ENCODE measurements at regions not wholly inside any gene's neighbourhood (a gene's known extent, or its start where the extent isn't known, plus 50 kb on each side); places are given as distances from the start of the nearest gene placed in this dataset.

DNA sequence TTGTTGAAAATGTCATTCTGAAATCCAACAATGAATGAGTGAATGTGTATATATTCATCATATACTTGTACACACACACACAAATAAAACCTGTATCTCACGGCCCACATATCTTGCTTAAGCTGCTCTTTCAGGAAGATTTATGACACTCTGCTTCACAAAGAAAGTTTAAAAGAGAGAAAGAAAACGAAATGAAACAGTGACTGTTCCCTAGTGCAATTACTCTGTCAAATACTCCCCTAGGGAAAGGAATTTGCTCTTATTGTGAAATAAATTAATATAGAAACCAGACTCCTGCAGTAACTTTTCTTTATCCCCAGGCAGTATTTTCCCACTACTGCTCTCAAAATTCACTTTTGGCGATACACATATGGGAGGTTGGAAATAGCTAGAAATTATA is 329.1 kb downstream of the VPS13C start:
- WGBS, 2 donors, result 59 to 75% methylated on average over 3 of the region's 3 CpGs
- intact Hi-C loops (cut with DNase I), result no loop called here
- H3K27me3 ChIP-seq, result peaks cover 0 to 15% (median 5%) of the 10 kb centered on the region in 7 donors
- no peak overlapping the region for H3K27ac ChIP-seq
- TF ChIP-seq, protein P1, sequence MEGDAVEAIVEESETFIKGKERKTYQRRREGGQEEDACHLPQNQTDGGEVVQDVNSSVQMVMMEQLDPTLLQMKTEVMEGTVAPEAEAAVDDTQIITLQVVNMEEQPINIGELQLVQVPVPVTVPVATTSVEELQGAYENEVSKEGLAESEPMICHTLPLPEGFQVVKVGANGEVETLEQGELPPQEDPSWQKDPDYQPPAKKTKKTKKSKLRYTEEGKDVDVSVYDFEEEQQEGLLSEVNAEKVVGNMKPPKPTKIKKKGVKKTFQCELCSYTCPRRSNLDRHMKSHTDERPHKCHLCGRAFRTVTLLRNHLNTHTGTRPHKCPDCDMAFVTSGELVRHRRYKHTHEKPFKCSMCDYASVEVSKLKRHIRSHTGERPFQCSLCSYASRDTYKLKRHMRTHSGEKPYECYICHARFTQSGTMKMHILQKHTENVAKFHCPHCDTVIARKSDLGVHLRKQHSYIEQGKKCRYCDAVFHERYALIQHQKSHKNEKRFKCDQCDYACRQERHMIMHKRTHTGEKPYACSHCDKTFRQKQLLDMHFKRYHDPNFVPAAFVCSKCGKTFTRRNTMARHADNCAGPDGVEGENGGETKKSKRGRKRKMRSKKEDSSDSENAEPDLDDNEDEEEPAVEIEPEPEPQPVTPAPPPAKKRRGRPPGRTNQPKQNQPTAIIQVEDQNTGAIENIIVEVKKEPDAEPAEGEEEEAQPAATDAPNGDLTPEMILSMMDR (IDR thresholded peaks at IDR 0.05), result no peak
- H3K36me3 ChIP-seq, result no peaks in the 10 kb centered on the region
- ATAC-seq (no peak), DNase-seq (no peak)
- no peaks in the 10 kb centered on the region for H3K4me1 ChIP-seq
- no peak overlapping the region for H3K4me3 ChIP-seq
- H3K9me3 ChIP-seq, result no peaks in the 10 kb centered on the region

DNA sequence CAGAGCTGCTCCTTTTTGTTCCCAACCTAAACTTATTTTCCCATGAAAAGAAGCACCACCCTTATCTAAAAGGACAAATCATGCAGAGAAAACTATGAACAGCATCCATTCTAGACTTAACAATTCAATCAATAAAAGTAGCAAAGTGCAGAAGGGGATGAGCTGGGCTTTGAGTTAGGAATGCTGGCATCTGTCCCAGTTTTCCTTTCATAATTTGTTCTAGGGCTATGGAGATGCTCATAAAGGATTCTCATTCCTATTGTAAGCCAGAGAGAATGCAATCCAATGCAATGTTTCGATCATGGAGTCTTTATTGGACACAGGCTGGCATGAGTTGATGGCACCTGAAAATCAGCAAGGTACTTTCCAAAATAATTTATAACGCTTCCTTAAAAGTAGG is 330.6 kb downstream of the VPS13C start:
- ATAC-seq (no peak), DNase-seq (no peak)
- Histone ChIP-seq H3K9me3 (no peaks in the 10 kb centered on the region), H3K36me3 (no peaks in the 10 kb centered on the region), H3K27ac (no peak overlapping the region), H3K4me3 (no peak overlapping the region), H3K27me3 (peaks cover 0 to 23% (median 9%) of the 10 kb centered on the region in 7 donors), H3K4me1 (no peaks in the 10 kb centered on the region)
- TF ChIP-seq, protein P1 (IDR thresholded peaks at IDR 0.05), result no peak
- 91 to 95% methylated on average over 2 of the region's 2 CpGs for WGBS, 2 donors
- intact Hi-C loops (cut with DNase I), result no loop called here

DNA sequence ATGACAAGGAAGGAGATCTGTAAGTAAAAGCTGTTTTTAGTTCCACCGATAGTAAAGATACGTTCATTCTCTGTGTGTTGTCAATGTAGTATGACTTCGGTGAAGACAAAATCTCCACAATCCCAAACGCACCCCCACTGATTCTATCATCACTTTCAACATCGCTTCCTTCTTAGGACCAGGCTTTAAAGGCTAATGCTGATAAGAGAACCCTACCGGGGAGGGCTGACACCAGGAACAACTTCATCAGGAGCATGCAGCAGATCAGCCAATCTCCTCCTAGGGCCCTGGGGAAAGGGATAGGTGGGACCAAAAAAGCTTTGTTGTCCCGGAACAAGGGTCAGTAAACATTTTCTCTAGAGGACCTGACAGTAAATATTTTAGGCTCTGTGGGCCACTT is 334.1 kb downstream of the VPS13C start:
- H3K4me3 ChIP-seq, result no peak overlapping the region
- 19 to 29% methylated on average over 7 of the region's 7 CpGs for WGBS, 2 donors
- intact Hi-C loops (cut with DNase I), result no loop called here

DNA sequence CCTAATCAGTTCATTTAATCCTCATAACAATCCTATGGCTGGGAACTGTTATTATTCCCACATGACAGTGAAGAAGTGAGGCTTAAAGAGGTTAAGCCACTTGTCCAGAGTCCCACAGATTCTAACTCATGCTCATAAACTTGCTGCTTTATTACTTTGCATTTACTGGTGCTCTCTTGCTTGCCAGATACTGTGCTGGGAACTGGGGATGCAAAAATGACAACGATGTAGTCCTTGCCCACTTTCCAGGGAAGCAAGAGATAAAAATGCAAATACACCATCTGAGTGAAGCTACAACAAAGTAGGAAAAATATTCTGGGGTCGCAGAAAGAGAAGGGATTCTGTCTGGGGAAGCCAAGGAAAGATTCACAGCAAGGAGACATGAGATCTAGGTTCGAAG is 335.0 kb downstream of the VPS13C start:
- Histone ChIP-seq H3K4me3 (no peak overlapping the region), H3K4me1 (no peaks in the 10 kb centered on the region), H3K36me3 (no peaks in the 10 kb centered on the region), H3K27ac (no peak overlapping the region), H3K27me3 (peaks cover 0 to 35% (median 21%) of the 10 kb centered on the region in 7 donors), H3K9me3 (no peaks in the 10 kb centered on the region)
- intact Hi-C loops (cut with DNase I), result no loop called here
- no peak for DNase-seq
- WGBS, 2 donors, result 51 to 57% methylated on average over 3 of the region's 3 CpGs
- no peak for ATAC-seq
- TF ChIP-seq, protein P1 (IDR thresholded peaks at IDR 0.05), result no peak

More for the DNA sequence above, 334.1 kb downstream of the VPS13C start:
- H3K9me3 ChIP-seq, result no peaks in the 10 kb centered on the region
- DNase-seq (no peak), ATAC-seq (no peak)
- no peak overlapping the region for H3K27ac ChIP-seq
- no peaks in the 10 kb centered on the region for H3K36me3 ChIP-seq
- TF ChIP-seq, protein P1 (IDR thresholded peaks at IDR 0.05), result no peak
- H3K4me1 ChIP-seq, result no peaks in the 10 kb centered on the region
- H3K27me3 ChIP-seq, result peaks cover 0 to 35% (median 21%) of the 10 kb centered on the region in 7 donors

Data from heart right ventricle (tissue), 16 donors.